ENCODE measurements at regions not wholly inside any gene's neighbourhood (a gene's known extent, or its start where the extent isn't known, plus 50 kb on each side); places are given as distances from the start of the nearest gene placed in this dataset.
"Not testable (repeated sequence)": the region's sequence is repeated elsewhere in the genome, so short reads cannot be mapped to it uniquely, and the experiment has no call there.

- no peak for DNase-seq
- intact Hi-C loops (cut with DNase I) = no loop called here
- Histone ChIP-seq H3K27ac (no peak overlapping the region), H3K4me1 (no peaks in the 10 kb centered on the region), H3K4me3 (no peak overlapping the region), H3K36me3 (no peaks in the 10 kb centered on the region), H3K9me3 (peaks cover 0 to 12% (median 7%) of the 10 kb centered on the region in 12 donors), H3K27me3 (no peaks in the 10 kb centered on the region)
- ATAC-seq = no peak
- no peak for TF ChIP-seq POLR2A (IDR thresholded peaks at IDR 0.05)
- no peak for TF ChIP-seq CTCF (IDR thresholded peaks at IDR 0.05)
- WGBS, 4 donors = 54 to 69% (median 59%) methylated on average over 3 of the region's 3 CpGs
Measured at GRCh38 chr2:34523958-34524514, 924.9 kb upstream of the FAM98A start.

DNA sequence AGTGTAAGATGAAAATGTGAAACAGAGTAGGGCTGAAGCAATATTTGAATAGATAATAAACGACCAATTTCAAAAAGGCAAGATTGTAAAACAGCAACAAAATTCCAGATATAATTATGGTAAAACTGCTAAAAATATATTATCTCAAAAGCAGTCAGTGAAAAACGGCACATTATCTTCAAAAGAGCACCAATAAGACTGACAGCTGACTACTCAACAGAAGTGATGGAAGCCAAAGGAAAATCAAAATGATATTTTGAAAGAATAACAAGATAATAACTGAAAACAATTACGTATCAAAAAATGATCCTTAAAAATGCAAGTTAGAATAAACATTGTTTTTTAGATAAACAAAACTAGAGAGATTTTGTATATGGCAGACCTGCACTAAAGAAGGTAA, 920.6 kb upstream of the FAM98A start:
- Histone ChIP-seq H3K27ac (no peak overlapping the region), H3K9me3 (peaks cover 0 to 18% (median 9%) of the 10 kb centered on the region in 12 donors), H3K27me3 (no peaks in the 10 kb centered on the region), H3K4me3 (no peak overlapping the region), H3K4me1 (no peaks in the 10 kb centered on the region), H3K36me3 (no peaks in the 10 kb centered on the region)
- 54 to 71% (median 68%) methylated on average over 3 of the region's 3 CpGs for WGBS, 4 donors
- DNase-seq (no peak), ATAC-seq (no peak)
- TF ChIP-seq CTCF (IDR thresholded peaks at IDR 0.05) = no peak
- no peak for TF ChIP-seq POLR2A (IDR thresholded peaks at IDR 0.05)
- intact Hi-C loops (cut with DNase I) = loop anchor here in 2 of 10 donors (5.0 kb wide), 1 partner anchor 52 kb away; no protein-coding TSS in a partner anchor

DNA sequence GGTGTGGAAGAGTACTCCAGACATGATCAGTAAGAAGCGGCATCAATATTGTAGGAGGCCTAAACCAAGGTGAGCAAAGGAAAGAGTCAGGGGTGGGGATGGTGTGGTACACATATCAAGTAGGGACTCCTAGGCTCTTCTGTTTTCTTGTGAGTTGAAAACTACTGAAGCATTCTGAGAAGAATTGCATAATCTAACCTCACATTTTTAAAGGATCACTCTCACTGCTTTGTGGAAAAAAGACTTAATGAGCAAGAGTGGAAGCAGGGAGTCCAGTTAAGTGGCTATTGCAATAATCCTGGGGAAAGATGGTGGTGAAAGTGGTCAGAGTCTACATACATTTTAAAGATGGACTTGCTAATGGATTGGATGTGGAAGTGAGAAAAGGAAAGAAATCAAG, 899.5 kb upstream of the FAM98A start:
- Histone ChIP-seq H3K4me1 (no peaks in the 10 kb centered on the region), H3K9me3 (peaks cover 0 to 6% (median 0%) of the 10 kb centered on the region in 12 donors), H3K4me3 (no peak overlapping the region), H3K36me3 (no peaks in the 10 kb centered on the region), H3K27ac (no peak overlapping the region), H3K27me3 (no peaks in the 10 kb centered on the region)
- DNase-seq (no peak), ATAC-seq (no peak)
- intact Hi-C loops (cut with DNase I) = no loop called here
- TF ChIP-seq CTCF (IDR thresholded peaks at IDR 0.05) (no peak), POLR2A (IDR thresholded peaks at IDR 0.05) (no peak)
- WGBS, 4 donors = 91 to 100% (median 98%) methylated on average over 1 of the region's 1 CpG

DNA sequence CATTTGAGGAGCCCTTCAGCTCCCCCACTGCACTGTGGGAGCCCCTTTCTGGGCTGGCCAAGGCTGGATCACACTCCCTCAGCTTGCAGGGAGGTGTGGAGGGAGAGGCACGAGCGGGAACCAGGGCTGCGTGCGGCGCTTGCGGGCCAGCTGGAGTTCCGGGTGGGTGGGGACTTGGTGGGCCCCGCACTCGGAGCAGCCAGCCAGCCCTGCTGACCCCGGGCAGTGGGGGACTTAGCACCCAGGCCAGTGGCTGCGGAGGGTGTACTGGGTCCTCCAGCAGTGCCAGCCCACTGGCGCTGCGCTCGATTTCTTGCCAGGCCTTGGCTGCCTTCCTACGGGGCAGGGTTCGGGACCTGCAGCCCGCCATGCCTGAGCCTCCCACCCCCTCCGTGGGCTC, 895.1 kb upstream of the FAM98A start:
- H3K27me3 ChIP-seq; H3K4me1 ChIP-seq; H3K4me3 ChIP-seq; H3K27ac ChIP-seq; ATAC-seq; intact Hi-C loops (cut with DNase I); H3K36me3 ChIP-seq; H3K9me3 ChIP-seq; DNase-seq: not testable (repeated sequence)
- 87 to 95% (median 92%) methylated on average over 11 to 18 of the region's 18 CpGs for WGBS, 4 donors
